ENCODE measurements at regions not wholly inside any gene's neighbourhood (a gene's known extent, or its start where the extent isn't known, plus 50 kb on each side); places are given as distances from the start of the nearest gene placed in this dataset.
A peak's percentile ranks its signal among the peaks of the same experiment; 100 is the strongest.

DNA sequence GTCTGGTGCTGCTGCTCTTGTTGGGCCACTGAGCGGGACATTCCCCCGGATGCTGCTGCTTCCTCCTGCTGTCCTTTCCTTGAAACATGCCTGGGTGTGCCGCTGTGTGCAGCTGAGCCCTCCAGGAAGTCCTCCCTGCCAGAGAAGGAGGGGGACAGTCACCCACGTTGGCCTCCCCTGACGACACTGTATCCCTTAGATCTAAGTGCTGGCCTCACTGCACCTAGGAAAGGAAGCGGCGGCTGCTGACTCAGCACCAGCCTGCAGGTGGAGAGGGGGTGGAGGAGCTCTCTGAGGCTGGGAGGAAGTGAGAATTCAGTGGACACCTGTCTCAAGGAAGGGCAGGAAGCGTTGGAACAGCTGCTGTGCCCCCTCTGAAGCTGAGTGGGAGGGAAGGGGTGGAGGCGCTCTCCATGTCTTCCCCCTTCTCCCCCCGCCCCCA is 239.8 kb downstream of the HAUS1 start:
- TF ChIP-seq, protein P1, sequence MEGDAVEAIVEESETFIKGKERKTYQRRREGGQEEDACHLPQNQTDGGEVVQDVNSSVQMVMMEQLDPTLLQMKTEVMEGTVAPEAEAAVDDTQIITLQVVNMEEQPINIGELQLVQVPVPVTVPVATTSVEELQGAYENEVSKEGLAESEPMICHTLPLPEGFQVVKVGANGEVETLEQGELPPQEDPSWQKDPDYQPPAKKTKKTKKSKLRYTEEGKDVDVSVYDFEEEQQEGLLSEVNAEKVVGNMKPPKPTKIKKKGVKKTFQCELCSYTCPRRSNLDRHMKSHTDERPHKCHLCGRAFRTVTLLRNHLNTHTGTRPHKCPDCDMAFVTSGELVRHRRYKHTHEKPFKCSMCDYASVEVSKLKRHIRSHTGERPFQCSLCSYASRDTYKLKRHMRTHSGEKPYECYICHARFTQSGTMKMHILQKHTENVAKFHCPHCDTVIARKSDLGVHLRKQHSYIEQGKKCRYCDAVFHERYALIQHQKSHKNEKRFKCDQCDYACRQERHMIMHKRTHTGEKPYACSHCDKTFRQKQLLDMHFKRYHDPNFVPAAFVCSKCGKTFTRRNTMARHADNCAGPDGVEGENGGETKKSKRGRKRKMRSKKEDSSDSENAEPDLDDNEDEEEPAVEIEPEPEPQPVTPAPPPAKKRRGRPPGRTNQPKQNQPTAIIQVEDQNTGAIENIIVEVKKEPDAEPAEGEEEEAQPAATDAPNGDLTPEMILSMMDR (IDR thresholded peaks at IDR 0.05; ENCODE audit: low read length) = peak; percentile 11
- TF ChIP-seq EZH2 (optimal IDR thresholded peaks at IDR 0.05; ENCODE audit: low read depth, low read length) (no peak), EZH2phosphoT487 (IDR thresholded peaks at IDR 0.05; ENCODE audit: low read length) (no peak)

Data from MM.1S (cell line).